Thoracic aorta (tissue), 2 donors: ENCODE measurements at regions not wholly inside any gene's neighbourhood (a gene's known extent, or its start where the extent isn't known, plus 50 kb on each side); places are given as distances from the start of the nearest gene placed in this dataset.

ENCODE experiments used
- ATAC-seq: fragments of 150-250 bp; one replicate; pipeline ENCODE4 v1.8.0; 2017; ENCODE audit warnings: low read depth; ENCODE audit not compliant: insufficient number of reproducible peaks, low FRiP score
- DNase-seq: peaks from one replicate; pipeline ENCODE4 v3.0.0-alpha.2; 2020; ENCODE audit warnings: low spot score
- H3K27ac ChIP-seq, 2 donors: fragments of 200-600 bp; sonication (generic); 1 replicate in 1 of 2; 2 replicates in 1 of 2; pipeline ENCODE4 v1.5.1; 2016; ENCODE audit warnings: mild to moderate bottlenecking in 2 of 2, moderate library complexity in 2 of 2
- H3K27me3 ChIP-seq: fragments of 200-600 bp; sonication (generic); replicated peaks from 2 replicates; pipeline ENCODE4 v1.6.0; 2016; ENCODE audit warnings: mild to moderate bottlenecking; ENCODE audit not compliant: insufficient read depth
- H3K36me3 ChIP-seq: fragments of 200-600 bp; sonication (generic); one replicate; pipeline ENCODE4 v1.5.1; 2016
- H3K4me1 ChIP-seq, 2 donors: fragments of 200-600 bp; sonication (generic); 1 replicate in 1 of 2; 2 replicates in 1 of 2; pipeline versions ENCODE4 v1.5.1 to v1.6.0; 2016; ENCODE audit warnings: low read depth in 2 of 2, mild to moderate bottlenecking in 1 of 2; ENCODE audit not compliant: control insufficient read depth in 1 of 2
- H3K4me3 ChIP-seq: fragments of 200-600 bp; sonication (generic); 2 replicates; pipeline ENCODE4 v1.5.1; 2016; ENCODE audit warnings: mild to moderate bottlenecking
- H3K9me3 ChIP-seq: fragments of 200-600 bp; sonication (generic); 2 replicates; pipeline ENCODE4 v1.5.1; 2016
- TF ChIP-seq, protein P1 (sequence below): fragments of 200-600 bp; sonication (generic); IDR thresholded peaks from one replicate; pipeline ENCODE4 v1.5.1; 2019; ENCODE audit warnings: antibody characterized with exemption

DNA sequence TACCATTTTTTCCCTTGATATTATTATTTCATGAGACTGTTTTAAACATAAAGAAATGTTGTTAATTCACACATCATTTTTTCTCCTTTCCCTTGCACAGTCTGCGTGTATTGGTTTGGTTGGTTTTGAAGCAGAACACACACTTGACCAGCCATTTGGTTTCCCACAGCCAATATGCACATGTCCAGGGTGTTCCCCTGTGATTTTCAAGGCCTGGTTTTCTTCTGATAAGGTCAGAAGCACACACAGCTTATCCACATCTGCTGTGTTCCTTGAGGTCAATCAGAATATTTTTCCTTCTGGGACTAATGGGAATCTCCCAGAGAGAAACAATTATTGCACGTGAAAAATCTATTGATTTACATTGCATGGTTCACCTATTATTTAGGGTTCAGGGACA is 103.2 kb upstream of the EFEMP1 start:
- Histone ChIP-seq H3K9me3 (no peaks in the 10 kb centered on the region), H3K27me3 (no peaks in the 10 kb centered on the region), H3K4me1 (no peaks in the 10 kb centered on the region), H3K36me3 (no peaks in the 10 kb centered on the region), H3K27ac (no peak overlapping the region), H3K4me3 (no peak overlapping the region)
- ATAC-seq = no peak
- DNase-seq = no peak
- TF ChIP-seq, protein P1, sequence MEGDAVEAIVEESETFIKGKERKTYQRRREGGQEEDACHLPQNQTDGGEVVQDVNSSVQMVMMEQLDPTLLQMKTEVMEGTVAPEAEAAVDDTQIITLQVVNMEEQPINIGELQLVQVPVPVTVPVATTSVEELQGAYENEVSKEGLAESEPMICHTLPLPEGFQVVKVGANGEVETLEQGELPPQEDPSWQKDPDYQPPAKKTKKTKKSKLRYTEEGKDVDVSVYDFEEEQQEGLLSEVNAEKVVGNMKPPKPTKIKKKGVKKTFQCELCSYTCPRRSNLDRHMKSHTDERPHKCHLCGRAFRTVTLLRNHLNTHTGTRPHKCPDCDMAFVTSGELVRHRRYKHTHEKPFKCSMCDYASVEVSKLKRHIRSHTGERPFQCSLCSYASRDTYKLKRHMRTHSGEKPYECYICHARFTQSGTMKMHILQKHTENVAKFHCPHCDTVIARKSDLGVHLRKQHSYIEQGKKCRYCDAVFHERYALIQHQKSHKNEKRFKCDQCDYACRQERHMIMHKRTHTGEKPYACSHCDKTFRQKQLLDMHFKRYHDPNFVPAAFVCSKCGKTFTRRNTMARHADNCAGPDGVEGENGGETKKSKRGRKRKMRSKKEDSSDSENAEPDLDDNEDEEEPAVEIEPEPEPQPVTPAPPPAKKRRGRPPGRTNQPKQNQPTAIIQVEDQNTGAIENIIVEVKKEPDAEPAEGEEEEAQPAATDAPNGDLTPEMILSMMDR = no peak

DNA sequence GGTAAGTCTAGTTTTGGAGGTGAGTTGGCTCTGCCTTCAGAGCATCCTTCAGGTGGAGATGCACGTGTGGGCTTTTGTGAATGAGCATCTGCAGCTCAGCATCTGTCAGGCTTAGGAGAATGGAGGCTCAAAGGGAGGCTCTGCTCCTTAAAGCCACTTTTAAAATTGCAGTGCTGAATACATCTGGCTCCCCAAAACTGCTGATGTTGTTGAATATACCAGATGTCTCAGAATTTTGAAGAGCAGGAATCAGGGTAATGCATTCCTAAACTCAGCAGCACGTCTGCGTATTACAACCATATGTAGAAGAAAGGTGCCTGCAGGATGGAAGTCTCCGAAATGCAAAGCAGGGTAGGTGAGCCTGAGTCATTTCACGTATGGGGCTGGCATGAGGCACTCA is 106.5 kb upstream of the EFEMP1 start:
- H3K27ac ChIP-seq = no peak overlapping the region
- no peaks in the 10 kb centered on the region for H3K4me1 ChIP-seq
- DNase-seq (no peak), ATAC-seq (no peak)
- TF ChIP-seq, protein P1 = no peak
- no peaks in the 10 kb centered on the region for H3K27me3 ChIP-seq
- no peak overlapping the region for H3K4me3 ChIP-seq
- no peaks in the 10 kb centered on the region for H3K36me3 ChIP-seq
- no peaks in the 10 kb centered on the region for H3K9me3 ChIP-seq

GRCh38 chr2:56030901-56031300 is 107.3 kb upstream of the EFEMP1 start:
- Histone ChIP-seq H3K36me3 (no peaks in the 10 kb centered on the region), H3K27ac (no peak overlapping the region), H3K4me3 (no peak overlapping the region), H3K27me3 (no peaks in the 10 kb centered on the region), H3K9me3 (no peaks in the 10 kb centered on the region), H3K4me1 (no peaks in the 10 kb centered on the region)
- TF ChIP-seq, protein P1 = no peak
- no peak for DNase-seq
- ATAC-seq = no peak

DNA sequence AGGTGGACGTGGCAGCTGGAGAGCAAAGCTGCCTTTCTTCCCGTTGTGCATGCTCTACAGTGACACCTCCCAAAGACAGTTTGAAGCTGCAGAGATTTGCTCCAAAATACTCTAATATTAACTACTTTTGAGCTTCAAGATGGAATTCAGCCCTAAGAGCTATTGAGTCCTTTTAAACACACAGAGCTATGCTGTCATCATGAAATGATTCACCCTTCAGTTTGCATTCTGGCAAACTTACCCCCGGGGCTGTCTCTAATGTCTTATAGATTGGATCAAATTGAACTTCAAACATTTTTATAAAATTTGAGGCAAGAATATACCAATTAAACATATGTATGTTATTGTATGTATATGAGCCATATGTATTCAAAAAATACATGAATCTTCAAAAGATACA is 110.7 kb upstream of the EFEMP1 start:
- no peaks in the 10 kb centered on the region for H3K36me3 ChIP-seq
- H3K27me3 ChIP-seq = no peaks in the 10 kb centered on the region
- ATAC-seq (no peak), DNase-seq (no peak)
- TF ChIP-seq, protein P1 = no peak
- H3K27ac ChIP-seq = no peak overlapping the region
- no peaks in the 10 kb centered on the region for H3K9me3 ChIP-seq
- no peak overlapping the region for H3K4me3 ChIP-seq
- H3K4me1 ChIP-seq = no peaks in the 10 kb centered on the region

- no peak overlapping the region for H3K4me3 ChIP-seq
- DNase-seq (no peak), ATAC-seq (no peak)
- no peaks in the 10 kb centered on the region for H3K27me3 ChIP-seq
- H3K36me3 ChIP-seq = no peaks in the 10 kb centered on the region
- TF ChIP-seq, protein P1 = no peak
- no peak overlapping the region for H3K27ac ChIP-seq
- no peaks in the 10 kb centered on the region for H3K4me1 ChIP-seq
- H3K9me3 ChIP-seq = no peaks in the 10 kb centered on the region
Measured at GRCh38 chr2:56040189-56040588, 116.6 kb upstream of the EFEMP1 start.
